Inferior parietal cortex (tissue), 1 donor: ENCODE measurements at regions not wholly inside any gene's neighbourhood (a gene's known extent, or its start where the extent isn't known, plus 50 kb on each side); places are given as distances from the start of the nearest gene placed in this dataset.

Experiments used
- DNase-seq: peaks from one replicate; pipeline ENCODE4 v3.0.0-alpha.2; 2016; ENCODE audit errors: extremely low spot score

GRCh38 chr5:68407311-68408239 is 192.0 kb downstream of the PIK3R1 start:
- DNase-seq: no peak

- no peak for DNase-seq
Measured at GRCh38 chr5:68408345-68408871, 192.9 kb downstream of the PIK3R1 start.

- DNase-seq: no peak
Measured at GRCh38 chr5:68409259-68409658, 193.7 kb downstream of the PIK3R1 start.

GRCh38 chr5:68411161-68411560 is 195.6 kb downstream of the PIK3R1 start:
- no peak for DNase-seq

DNA sequence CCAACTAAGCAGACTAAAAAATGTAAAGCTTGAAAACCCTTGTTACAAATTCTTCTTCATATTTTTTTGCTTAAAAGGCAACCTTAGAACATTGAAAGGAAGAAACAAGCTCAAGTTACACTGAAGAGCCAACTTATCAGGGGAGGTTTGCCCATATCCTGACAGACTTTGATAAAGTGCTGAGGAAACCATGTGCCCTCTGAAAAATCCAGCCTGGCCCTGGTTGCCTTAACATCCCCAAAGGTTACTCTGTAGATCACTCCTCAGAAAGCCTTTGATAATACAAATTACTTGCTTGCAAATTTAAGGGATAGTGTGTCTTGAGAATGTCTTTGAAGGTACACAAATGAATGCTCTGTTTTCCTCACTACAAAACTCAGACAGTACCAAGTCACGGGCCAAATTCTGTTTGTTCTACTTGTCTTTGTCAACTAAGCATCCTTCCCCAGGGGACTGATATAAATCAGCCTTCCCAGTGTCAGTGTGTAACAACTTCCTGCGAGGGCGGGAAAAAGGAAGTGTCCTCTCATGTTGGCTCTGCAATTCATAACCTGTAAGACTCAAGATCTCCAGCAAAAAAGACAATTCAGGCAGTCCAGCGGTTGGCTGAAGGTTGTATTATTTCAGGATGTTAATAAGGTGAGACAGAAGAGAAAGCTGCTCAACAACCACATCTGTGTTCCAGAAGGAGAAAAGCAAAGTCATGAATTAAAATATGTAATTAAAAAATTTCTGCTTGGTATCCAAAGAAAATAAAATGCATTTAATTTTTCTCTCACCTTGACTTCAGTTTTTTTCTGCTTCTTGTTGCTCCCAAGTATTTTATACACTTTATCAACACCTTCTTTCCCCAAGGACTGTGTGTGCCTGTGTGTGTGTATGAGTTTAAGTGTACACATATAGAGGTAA is 199.9 kb downstream of the PIK3R1 start:
- no peak for DNase-seq

GRCh38 chr5:68416714-68417113 is 201.2 kb downstream of the PIK3R1 start:
- DNase-seq: no peak

- DNase-seq: no peak
Measured at GRCh38 chr5:68418201-68418600, 202.6 kb downstream of the PIK3R1 start.

GRCh38 chr5:68418680-68419079 is 203.1 kb downstream of the PIK3R1 start:
- no peak for DNase-seq

DNA sequence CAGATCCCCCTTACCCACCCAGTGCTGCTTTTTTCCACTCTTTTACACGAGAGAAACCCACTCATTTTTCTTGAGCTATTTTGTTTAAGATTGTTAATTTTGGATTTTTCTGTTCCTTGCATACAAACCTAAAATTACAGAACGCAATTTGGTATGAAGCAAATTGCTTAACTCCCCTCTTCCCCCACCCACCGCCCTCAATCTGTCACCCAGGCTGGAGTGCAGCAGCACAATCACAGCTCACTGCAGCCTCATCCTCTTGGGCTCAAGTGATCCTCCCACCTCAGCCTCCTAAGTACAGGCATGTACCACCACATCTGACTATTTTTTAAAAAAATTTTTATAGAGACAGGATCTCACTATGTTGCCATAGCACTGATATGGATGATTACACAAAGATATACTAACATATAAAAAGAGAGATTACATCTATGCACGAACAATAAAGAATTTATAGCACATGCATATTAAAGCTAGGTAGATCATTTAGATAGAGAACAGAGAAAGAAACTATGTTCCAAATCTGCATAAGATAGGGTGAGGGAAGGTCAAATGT is 203.6 kb downstream of the PIK3R1 start:
- no peak for DNase-seq

- no peak for DNase-seq
Measured at GRCh38 chr5:68419637-68420452, 204.3 kb downstream of the PIK3R1 start.

DNA sequence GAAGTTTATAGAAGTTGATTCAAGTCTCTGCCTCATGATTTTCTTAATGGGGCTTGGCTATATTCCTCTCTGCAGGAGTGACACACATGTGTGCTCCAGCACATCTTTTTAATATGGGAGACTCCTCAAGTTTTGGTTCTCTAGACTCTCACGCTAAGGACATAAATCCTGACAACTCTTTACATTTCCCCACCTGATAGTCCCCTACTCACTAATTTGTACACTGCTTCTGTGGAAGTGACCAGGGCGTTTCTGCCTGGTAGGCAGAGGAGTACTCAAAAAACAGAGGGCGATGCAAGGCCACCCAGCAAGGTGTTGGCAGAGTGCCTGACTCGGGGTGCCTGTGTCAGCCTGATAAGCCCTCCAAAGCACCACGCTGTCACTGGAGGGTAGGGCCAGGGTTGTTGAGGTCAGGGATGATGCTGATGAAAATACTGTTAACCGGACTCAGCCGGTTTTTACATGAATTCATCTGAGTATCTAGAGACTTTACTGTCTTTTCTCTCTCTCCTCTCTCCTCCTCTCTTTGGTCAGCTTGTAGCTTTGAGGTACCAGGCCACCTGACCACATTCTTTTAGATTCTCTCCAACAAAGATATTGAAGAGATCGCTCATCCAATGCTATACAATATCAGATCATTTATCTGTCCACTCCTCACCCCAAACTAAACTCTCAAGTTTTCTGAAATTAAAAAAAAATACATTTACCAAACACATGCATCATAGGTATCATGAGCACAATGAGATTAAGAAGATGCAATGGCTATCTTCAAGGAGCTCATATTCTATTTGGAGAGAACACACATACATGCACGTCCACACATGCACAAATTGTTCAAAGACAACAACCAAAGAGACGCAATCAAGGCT is 205.2 kb downstream of the PIK3R1 start:
- DNase-seq: peak; percentile 53

DNA sequence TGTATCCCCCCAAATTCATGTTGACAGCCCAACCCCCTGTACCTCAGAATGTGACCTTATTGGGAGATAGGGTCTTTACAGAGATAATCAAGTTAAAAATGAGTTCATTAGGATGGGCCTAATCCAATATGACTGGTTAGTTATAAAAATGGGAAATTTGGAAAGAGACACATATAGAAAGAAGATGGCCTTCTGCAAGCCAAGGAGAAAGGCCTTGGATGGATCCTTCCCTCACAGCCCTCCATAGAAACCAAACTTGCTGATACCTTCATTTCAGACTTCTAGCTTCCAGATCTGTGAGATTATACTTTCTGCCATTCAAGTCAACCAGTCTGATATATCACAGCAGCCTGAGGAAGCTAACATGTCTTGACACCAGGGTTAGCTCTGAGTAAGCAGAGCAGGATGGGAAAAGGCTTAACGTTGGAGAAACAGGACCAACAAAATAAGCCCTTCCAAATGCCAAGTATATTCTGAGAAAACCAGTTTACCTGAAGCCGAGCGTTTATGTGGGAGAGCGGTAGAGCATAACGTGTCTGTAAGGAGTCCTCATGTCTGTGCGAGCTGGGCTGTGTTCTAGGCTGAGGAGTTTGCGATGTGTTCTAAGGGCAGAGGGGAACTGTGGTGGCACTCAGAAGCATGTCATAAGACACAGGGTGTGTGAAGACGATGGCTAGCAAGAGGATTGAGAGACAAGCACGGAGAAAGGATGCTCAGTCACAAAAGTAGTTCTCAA is 206.1 kb downstream of the PIK3R1 start:
- DNase-seq: no peak

DNA sequence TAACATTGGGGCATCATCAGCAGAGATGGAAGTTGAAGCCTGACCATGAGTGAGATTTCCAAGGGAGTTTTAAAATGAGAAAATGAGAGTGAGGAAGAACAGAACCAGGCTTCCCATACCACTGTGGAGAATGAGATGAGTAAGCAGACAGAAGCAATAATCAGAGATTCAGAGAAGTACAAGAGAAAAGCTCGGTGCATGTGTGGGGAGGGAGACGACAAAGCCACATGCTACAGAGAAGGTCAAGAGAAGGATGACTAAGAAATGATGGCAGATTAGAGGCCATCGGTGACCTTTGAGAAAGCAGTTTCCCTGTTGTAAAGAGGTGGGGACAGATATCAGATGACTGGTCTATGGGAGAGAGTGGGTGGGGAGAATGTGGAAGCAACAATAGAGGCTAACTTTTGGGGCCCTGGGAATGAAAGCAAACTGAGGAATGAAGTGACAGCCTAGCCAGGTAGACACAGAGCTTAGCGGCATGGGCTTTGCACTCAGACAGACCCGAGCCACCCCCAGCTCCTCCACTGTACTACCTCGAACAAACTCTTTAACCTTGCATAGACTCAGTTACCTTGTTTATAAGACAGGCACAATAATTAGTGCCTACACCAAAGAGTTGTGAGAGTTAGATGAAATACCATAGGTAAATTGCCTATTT is 207.7 kb downstream of the PIK3R1 start:
- no peak for DNase-seq

GRCh38 chr5:68424799-68425537 is 209.4 kb downstream of the PIK3R1 start:
- DNase-seq: no peak

GRCh38 chr5:68426586-68426985 is 211.0 kb downstream of the PIK3R1 start:
- DNase-seq: no peak

GRCh38 chr5:68428231-68428811 is 212.8 kb downstream of the PIK3R1 start:
- DNase-seq: peak; percentile 47

- DNase-seq: no peak
Measured at GRCh38 chr5:68429510-68429909, 214.0 kb downstream of the PIK3R1 start.

DNA sequence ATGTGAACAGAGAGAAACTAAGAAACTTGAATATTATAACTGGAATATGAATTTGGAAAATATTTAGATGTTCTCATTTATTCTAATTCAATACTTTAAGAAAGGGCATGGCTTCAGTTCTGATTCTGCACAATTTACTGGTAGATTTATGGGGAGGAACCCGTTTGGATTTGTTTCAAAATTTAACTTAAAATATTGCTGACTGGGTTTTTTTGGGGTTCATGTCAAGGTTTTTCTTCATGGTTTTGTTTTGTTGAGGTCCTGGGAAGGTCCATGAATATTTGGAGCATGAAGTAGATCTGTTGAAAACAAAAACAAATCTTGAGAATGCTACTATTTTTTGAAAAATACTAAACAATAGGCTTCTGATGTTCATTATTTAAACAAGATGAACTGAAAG is 214.7 kb downstream of the PIK3R1 start:
- DNase-seq: no peak
